NCI-H69 (cell line): ENCODE measurements at regions not wholly inside any gene's neighbourhood (a gene's known extent, or its start where the extent isn't known, plus 50 kb on each side); places are given as distances from the start of the nearest gene placed in this dataset.

ENCODE experiments used
- DNase-seq: peaks from one replicate; lab custom pipeline; 2025; lab: John Stamatoyannopoulos, UW

GRCh38 chr2:29974086-29974485 lies 52.7 kb upstream of the ALK start:
- DNase-seq = no peak

- no peak for DNase-seq
These were observed 55.9 kb upstream of the ALK start for GRCh38 chr2:29977284-29977683.

- no peak for DNase-seq
These were observed 60.0 kb upstream of the ALK start for GRCh38 chr2:29981402-29981801.

GRCh38 chr2:29983308-29983707 lies 61.9 kb upstream of the ALK start:
- peak; percentile 45 for DNase-seq

GRCh38 chr2:29987146-29987545 lies 65.8 kb upstream of the ALK start:
- peak; percentile 13 for DNase-seq

- DNase-seq = peak; percentile 31
These were observed 68.7 kb upstream of the ALK start for GRCh38 chr2:29990129-29990528.

GRCh38 chr2:29991086-29991485 lies 69.7 kb upstream of the ALK start:
- DNase-seq = no peak

GRCh38 chr2:29995241-29995640 lies 73.9 kb upstream of the ALK start:
- DNase-seq = no peak

- DNase-seq = no peak
These were observed 81.7 kb upstream of the ALK start for GRCh38 chr2:30003128-30003527.

GRCh38 chr2:30022444-30023071 lies 101.2 kb upstream of the ALK start:
- peak; percentile 1 for DNase-seq

GRCh38 chr2:30024281-30024680 lies 102.9 kb upstream of the ALK start:
- no peak for DNase-seq

- DNase-seq = peak; percentile 63
These were observed 105.0 kb upstream of the ALK start for GRCh38 chr2:30026091-30027055.

GRCh38 chr2:30029804-30030203 lies 108.4 kb upstream of the ALK start:
- no peak for DNase-seq

- DNase-seq = no peak
These were observed 109.0 kb upstream of the ALK start for GRCh38 chr2:30030361-30030760.

GRCh38 chr2:30031184-30031583 lies 109.8 kb upstream of the ALK start:
- peak; percentile 6 for DNase-seq

GRCh38 chr2:30034052-30034775 lies 112.6 kb upstream of the YPEL5 start:
- DNase-seq = no peak

- no peak for DNase-seq
These were observed 109.8 kb upstream of the YPEL5 start for GRCh38 chr2:30037016-30037415.

- peak; percentile 1 for DNase-seq
These were observed 108.4 kb upstream of the YPEL5 start for GRCh38 chr2:30038419-30038818.

- DNase-seq = no peak
These were observed 107.7 kb upstream of the YPEL5 start for GRCh38 chr2:30039101-30039500.

- DNase-seq = no peak
These were observed 106.7 kb upstream of the YPEL5 start for GRCh38 chr2:30040147-30040546.

- DNase-seq = no peak
These were observed 104.9 kb upstream of the YPEL5 start for GRCh38 chr2:30041884-30042283.

- DNase-seq = no peak
These were observed 100.4 kb upstream of the YPEL5 start for GRCh38 chr2:30046396-30046795.

GRCh38 chr2:30046979-30047378 lies 99.8 kb upstream of the YPEL5 start:
- peak; percentile 1 for DNase-seq
